Gastroesophageal sphincter (tissue), 3 donors: ENCODE measurements at regions not wholly inside any gene's neighbourhood (a gene's known extent, or its start where the extent isn't known, plus 50 kb on each side); places are given as distances from the start of the nearest gene placed in this dataset.

Source experiments
- EP300 ChIP-seq: sonication (generic); formaldehyde crosslinking; IDR thresholded peaks from one replicate; pipeline ENCODE4 v1.6.1; 2017; ENCODE audit warnings: antibody characterized with exemption, mild to moderate bottlenecking
- POLR2AphosphoS5 ChIP-seq: sonication (generic); formaldehyde crosslinking; IDR thresholded peaks from one replicate; pipeline ENCODE4 v1.6.1; 2017; ENCODE audit warnings: antibody characterized with exemption
- TF ChIP-seq, protein P1 (sequence below), 4 experiments: fragments of 200-600 bp in 2 of 4; fragments of 450-650 bp in 2 of 4; sonication (generic) in 1 of 4; IDR thresholded peaks; one replicate each; pipeline ENCODE4 v1.5.1; 2017 to 2019; ENCODE audit warnings: antibody characterized with exemption in 4 of 4, mild to moderate bottlenecking in 2 of 4, moderate library complexity in 2 of 4

DNA sequence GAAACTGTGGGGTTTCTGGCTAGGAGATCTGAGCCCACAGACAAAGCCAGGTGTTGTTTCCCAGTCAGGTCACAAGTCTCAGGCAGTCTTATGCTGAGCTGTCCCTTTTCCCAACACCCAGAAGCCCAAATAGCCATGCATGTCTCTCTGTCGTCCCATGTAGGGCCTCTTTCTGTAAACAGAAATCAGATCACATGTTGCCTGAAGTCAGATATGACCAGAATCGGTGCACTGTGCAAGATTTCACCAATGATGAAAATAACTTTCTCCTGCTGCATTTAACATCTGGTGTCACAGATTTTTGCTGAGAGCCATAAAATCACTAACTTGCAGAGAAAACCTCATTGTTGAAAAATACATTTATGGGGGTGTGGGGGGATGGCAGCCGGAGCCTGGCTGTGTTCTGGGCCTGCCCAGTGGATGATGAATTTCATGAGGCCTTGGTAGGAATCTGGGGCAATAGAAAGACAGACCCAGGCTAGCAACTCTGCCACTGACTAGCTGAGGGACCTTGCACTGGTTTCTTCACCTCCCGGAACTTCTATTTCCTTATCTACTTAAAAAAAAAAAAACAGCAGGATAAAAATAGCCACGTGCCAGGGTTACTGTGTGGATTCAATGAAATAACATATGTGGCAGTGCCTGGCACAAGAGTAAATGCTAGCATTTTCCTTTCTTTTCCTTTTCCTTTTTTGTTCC lies 158.8 kb upstream of the NFIA start:
- TF ChIP-seq EP300 (no peak), POLR2AphosphoS5 (no peak)
- TF ChIP-seq, protein P1, sequence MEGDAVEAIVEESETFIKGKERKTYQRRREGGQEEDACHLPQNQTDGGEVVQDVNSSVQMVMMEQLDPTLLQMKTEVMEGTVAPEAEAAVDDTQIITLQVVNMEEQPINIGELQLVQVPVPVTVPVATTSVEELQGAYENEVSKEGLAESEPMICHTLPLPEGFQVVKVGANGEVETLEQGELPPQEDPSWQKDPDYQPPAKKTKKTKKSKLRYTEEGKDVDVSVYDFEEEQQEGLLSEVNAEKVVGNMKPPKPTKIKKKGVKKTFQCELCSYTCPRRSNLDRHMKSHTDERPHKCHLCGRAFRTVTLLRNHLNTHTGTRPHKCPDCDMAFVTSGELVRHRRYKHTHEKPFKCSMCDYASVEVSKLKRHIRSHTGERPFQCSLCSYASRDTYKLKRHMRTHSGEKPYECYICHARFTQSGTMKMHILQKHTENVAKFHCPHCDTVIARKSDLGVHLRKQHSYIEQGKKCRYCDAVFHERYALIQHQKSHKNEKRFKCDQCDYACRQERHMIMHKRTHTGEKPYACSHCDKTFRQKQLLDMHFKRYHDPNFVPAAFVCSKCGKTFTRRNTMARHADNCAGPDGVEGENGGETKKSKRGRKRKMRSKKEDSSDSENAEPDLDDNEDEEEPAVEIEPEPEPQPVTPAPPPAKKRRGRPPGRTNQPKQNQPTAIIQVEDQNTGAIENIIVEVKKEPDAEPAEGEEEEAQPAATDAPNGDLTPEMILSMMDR (IDR thresholded peaks at IDR 0.05): no peak
